Forelimb muscle (tissue), 1 donor: ENCODE measurements at regions not wholly inside any gene's neighbourhood (a gene's known extent, or its start where the extent isn't known, plus 50 kb on each side); places are given as distances from the start of the nearest gene placed in this dataset.

Experiments
- DNase-seq: peaks from one replicate; pipeline ENCODE4 v3.0.0-alpha.2; 2013; ENCODE audit warnings: low read depth

- DNase-seq, result no peak
Observed at GRCh38 chr14:96638041-96638855, 136.1 kb downstream of the PAPOLA start.

GRCh38 chr14:96639550-96639949, 137.4 kb downstream of the PAPOLA start:
- no peak for DNase-seq

GRCh38 chr14:96648506-96649326, 146.5 kb downstream of the PAPOLA start:
- no peak for DNase-seq

GRCh38 chr14:96649327-96649601, 147.1 kb downstream of the PAPOLA start:
- DNase-seq, result no peak

GRCh38 chr14:96653597-96653996, 143.6 kb upstream of the VRK1 start:
- no peak for DNase-seq

GRCh38 chr14:96658611-96659010, 138.6 kb upstream of the VRK1 start:
- DNase-seq, result no peak

- DNase-seq, result no peak
Observed at GRCh38 chr14:96660123-96660522, 137.1 kb upstream of the VRK1 start.

- DNase-seq, result no peak
Observed at GRCh38 chr14:96660667-96661066, 136.5 kb upstream of the VRK1 start.

GRCh38 chr14:96661244-96661969, 135.8 kb upstream of the VRK1 start:
- no peak for DNase-seq

GRCh38 chr14:96662116-96662970, 134.8 kb upstream of the VRK1 start:
- peak; percentile 24 for DNase-seq

GRCh38 chr14:96663076-96663475, 134.1 kb upstream of the VRK1 start:
- DNase-seq, result no peak

- DNase-seq, result no peak
Observed at GRCh38 chr14:96663491-96664067, 133.6 kb upstream of the VRK1 start.

- DNase-seq, result no peak
Observed at GRCh38 chr14:96666088-96666487, 131.1 kb upstream of the VRK1 start.

GRCh38 chr14:96670391-96670790, 126.8 kb upstream of the VRK1 start:
- no peak for DNase-seq

- no peak for DNase-seq
Observed at GRCh38 chr14:96671218-96671617, 126.0 kb upstream of the VRK1 start.

GRCh38 chr14:96673706-96674105, 123.5 kb upstream of the VRK1 start:
- DNase-seq, result no peak

GRCh38 chr14:96674121-96674520, 123.1 kb upstream of the VRK1 start:
- no peak for DNase-seq

GRCh38 chr14:96676166-96676565, 121.0 kb upstream of the VRK1 start:
- no peak for DNase-seq

- DNase-seq, result no peak
Observed at GRCh38 chr14:96681829-96682228, 115.4 kb upstream of the VRK1 start.

GRCh38 chr14:96682401-96682800, 114.8 kb upstream of the VRK1 start:
- no peak for DNase-seq

- DNase-seq, result no peak
Observed at GRCh38 chr14:96683562-96684289, 113.5 kb upstream of the VRK1 start.
